GM12865 (cell line): ENCODE measurements at regions not wholly inside any gene's neighbourhood (a gene's known extent, or its start where the extent isn't known, plus 50 kb on each side); places are given as distances from the start of the nearest gene placed in this dataset.
"Not testable (repeated sequence)": the region's sequence is repeated elsewhere in the genome, so short reads cannot be mapped to it uniquely, and the experiment has no call there.

Experiments used
- DNase-seq: peaks from one replicate; pipeline ENCODE4 v3.0.0; 2010; ENCODE audit warnings: low read depth
- H3K4me3 ChIP-seq: 2 replicates; pipeline ENCODE4 v1.5.1; 2011; ENCODE audit warnings: mild to moderate bottlenecking, low read depth, low read length, control low read depth
- TF ChIP-seq, protein P1 (sequence below): IDR thresholded peaks from 2 replicates; pipeline ENCODE4 v1.5.1; 2011; ENCODE audit warnings: low read length, control low read depth, low read depth, inconsistent platforms; ENCODE audit not compliant: insufficient read depth; ENCODE audit errors: missing control alignments

DNA sequence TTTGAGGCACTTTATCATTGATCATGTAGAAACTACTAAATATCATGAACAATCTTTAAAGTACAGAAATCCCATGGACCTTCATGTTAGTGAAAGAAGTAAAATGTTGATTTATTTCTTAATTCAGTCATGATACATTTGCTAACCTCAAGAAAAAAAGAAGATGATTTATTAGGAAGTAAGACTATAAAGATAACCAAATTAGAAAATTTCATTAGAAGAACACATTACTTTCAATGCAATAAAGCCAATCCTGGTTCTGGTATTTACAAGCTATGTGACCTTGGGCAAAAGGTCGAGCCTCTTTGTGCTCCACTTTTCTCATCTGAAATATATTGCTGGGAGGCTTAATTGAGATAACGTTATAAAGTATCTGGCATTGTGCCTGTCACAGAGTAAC lies 365.0 kb downstream of the KIF20B start:
- H3K4me3 ChIP-seq = no peak overlapping the region
- no peak for DNase-seq
- TF ChIP-seq, protein P1, sequence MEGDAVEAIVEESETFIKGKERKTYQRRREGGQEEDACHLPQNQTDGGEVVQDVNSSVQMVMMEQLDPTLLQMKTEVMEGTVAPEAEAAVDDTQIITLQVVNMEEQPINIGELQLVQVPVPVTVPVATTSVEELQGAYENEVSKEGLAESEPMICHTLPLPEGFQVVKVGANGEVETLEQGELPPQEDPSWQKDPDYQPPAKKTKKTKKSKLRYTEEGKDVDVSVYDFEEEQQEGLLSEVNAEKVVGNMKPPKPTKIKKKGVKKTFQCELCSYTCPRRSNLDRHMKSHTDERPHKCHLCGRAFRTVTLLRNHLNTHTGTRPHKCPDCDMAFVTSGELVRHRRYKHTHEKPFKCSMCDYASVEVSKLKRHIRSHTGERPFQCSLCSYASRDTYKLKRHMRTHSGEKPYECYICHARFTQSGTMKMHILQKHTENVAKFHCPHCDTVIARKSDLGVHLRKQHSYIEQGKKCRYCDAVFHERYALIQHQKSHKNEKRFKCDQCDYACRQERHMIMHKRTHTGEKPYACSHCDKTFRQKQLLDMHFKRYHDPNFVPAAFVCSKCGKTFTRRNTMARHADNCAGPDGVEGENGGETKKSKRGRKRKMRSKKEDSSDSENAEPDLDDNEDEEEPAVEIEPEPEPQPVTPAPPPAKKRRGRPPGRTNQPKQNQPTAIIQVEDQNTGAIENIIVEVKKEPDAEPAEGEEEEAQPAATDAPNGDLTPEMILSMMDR = no peak

- no peak overlapping the region for H3K4me3 ChIP-seq
- TF ChIP-seq, protein P1 = no peak
- DNase-seq = no peak
These were observed 374.6 kb downstream of the KIF20B start for GRCh38 chr10:90075995-90076394.

GRCh38 chr10:90079819-90080218 lies 378.4 kb downstream of the KIF20B start:
- DNase-seq = no peak
- no peak overlapping the region for H3K4me3 ChIP-seq
- TF ChIP-seq, protein P1 = no peak

DNA sequence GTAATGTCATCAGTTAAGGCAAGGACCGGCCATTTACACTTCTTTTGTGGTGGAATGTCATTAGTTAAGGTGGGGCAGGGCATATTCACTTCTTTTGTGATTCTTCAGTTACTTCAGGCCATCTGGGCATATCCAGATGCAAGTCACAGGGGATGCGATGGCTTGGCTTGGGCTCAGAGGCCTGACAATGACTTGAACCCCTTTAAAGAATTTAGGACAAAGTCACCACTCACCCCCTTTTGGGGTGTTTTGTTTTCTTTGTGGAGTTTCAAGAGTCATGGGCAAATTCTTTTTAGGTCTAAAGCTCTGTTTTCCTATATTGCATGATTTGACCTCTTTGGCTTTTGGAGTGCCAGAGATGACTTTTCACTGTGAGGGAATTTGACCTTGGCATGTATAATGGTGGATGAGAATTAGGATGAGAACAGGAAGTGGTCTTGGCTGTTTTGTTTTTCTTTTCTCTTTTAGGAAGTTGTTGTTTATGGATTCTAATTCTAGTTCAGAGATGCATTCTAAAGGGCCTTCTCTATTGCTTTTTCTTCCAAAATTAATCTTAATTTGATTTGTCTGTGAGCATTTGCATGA lies 385.3 kb downstream of the KIF20B start:
- H3K4me3 ChIP-seq, DNase-seq: not testable (repeated sequence)

DNA sequence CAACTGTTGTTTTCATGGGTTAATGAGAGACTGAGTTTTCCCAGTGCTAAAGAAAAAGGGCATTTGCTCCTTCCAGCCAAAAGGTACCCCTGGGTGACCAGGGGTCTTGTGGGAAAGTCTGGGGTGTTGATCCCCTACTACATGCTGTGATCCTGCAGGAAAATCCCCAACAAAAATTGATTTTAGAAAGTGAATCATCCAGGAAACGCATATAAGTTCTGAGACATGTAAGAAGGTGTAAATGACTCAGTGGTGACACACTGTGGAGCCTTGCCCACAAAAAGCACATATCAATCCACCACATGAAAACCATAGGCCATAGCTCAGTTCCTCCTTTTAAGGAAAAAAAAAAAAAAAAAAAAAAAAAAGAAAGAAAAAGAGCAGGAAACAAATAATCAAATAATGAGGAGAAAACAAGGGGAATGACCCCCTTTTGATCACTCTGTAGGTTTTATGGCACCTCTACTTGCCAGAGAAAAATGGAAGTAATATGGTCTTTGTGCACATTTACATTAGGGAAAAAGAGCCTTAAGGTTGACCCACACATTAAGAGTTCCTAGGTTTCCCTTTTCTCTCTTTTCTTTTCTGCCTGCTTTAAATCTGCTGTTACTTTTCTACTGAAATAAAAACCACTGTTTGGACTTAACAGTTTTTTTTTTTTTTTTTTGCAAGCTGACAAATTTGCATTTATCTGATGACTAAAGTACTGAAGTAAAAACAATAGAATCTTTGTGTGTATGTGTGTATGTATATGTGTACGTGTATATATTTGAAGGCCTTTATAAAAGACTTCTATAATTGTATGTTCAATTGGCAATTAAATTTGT lies 386.0 kb downstream of the KIF20B start:
- peak; percentile 87 for DNase-seq
- H3K4me3 ChIP-seq = no peak overlapping the region
- TF ChIP-seq, protein P1 = no peak

- no peak for DNase-seq
- TF ChIP-seq, protein P1 = no peak
- H3K4me3 ChIP-seq = no peak overlapping the region
These were observed 386.6 kb downstream of the KIF20B start for GRCh38 chr10:90088024-90088317.

DNA sequence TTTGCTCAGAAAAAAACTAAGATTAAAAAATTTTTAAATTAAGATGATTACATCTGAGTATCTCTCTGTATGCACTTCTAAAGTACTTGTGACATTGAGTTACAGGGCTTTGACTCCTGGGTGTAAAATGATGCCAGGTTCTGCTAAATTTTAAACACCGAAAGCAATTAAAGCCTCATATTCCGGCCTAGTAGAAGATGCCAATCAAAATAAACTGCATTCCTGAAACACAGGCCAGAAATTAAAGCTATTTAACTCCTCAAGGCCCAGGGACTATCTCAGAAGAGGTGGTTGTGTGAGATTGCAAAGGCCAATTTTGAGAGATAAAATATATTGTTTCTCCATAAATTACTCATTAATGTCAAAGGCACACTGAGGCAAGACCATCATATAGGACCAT lies 388.3 kb downstream of the KIF20B start:
- no peak overlapping the region for H3K4me3 ChIP-seq
- TF ChIP-seq, protein P1 = no peak
- DNase-seq = no peak
